ENCODE measurements at regions not wholly inside any gene's neighbourhood (a gene's known extent, or its start where the extent isn't known, plus 50 kb on each side); places are given as distances from the start of the nearest gene placed in this dataset.
A peak's percentile ranks its signal among the peaks of the same experiment; 100 is the strongest.
"Not testable (repeated sequence)": the region's sequence is repeated elsewhere in the genome, so short reads cannot be mapped to it uniquely, and the experiment has no call there.

GRCh38 chr17:21470422-21470821 is 94.3 kb downstream of the KCNJ12 start:
- not testable (repeated sequence) for DNase-seq

GRCh38 chr17:21470861-21471260 is 94.7 kb downstream of the KCNJ12 start:
- no peak for DNase-seq

DNA sequence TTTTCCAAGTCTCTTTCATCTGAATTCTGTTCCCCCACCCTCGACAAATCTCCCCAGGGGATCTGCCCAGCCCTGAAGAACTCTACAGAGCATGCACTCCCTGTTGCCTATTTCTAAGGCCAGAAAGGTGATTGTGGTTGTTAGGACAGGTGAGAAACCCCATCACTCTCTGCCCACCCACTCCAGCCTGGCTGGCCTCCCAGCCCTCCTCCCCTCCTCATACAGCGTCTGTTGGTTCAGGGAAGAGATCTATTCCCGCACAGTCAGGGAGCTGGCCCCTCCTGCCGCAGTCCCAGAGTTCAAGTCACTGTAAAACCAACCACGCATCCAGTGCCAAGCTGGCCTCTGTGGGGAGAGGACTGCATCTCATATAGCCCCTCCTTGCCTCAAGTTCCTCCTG is 98.7 kb downstream of the KCNJ12 start:
- no peak for DNase-seq

- DNase-seq = no peak
Observed at GRCh38 chr17:21475571-21475970, 99.4 kb downstream of the KCNJ12 start.

DNA sequence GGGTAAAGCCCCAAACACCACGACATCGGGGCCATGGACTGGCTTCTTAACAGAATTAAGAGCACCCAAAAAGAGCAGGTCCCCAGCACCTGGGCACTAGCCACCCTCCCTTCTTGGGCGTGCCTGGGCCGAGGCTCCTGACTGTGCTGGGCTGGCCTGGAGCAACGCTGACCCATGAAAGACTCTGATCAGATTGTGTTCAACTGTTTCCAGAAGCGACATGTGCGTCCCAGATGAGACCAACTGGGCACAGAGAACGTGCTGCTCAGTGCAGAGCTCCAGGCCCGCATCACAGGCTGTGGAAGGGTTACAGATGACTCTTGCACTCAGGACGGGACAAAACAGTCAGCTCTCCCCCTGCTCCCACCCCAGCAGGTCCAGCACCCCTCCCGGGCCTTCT is 100.7 kb downstream of the KCNJ12 start:
- DNase-seq = no peak

DNA sequence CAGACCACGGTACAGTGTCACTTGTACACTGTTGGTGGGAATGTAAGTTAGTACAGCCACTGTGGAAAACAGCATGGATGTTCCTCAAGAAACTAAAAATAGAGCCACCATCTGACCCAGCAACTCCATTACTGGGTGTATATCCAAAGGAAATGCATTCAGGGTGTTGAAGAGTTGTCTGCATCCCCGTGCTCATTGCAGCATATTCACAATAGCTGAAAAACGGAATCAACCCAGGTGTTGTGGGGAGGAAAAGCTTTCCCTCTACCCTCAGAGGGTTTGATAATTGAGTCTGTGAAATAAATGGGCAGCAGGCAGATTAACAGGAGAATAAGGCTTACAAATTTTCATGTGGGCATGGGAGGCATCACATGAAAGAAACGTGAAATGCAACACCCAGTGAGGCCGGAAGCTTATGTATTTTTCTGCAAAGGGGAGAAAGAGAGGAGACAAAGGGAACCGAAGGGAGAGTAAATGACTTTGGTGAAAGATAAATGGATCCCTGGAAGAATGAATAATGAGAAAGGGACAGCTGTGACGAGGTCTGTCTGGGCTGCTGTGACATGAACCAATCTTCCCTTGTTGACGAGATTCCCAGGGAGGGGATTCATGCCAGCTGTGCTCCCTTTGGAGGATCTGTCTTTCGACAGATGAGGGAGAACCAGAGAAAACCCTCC is 106.2 kb downstream of the KCNJ12 start:
- no peak for DNase-seq

GRCh38 chr17:21488043-21488442 is 111.9 kb downstream of the KCNJ12 start:
- DNase-seq = not testable (repeated sequence)

DNA sequence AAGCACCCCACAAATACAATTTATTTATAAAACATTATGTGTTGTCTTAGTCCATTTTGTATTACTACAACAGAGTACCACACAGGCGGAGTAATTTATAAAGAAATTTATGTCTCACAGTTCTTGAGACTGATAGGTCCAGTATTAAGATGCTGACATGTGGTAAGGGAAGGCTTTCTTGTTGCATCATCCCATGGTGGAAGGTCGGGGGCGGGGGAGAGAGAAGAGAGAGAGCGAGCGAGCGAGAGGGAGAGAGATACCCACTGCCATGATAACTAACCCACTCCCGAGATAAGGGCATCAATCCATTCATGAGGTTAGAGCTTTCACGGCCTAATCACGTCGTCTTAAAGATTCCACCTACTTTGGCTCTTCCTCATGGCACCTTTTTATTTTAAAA is 117.8 kb downstream of the KCNJ12 start:
- DNase-seq = no peak

DNA sequence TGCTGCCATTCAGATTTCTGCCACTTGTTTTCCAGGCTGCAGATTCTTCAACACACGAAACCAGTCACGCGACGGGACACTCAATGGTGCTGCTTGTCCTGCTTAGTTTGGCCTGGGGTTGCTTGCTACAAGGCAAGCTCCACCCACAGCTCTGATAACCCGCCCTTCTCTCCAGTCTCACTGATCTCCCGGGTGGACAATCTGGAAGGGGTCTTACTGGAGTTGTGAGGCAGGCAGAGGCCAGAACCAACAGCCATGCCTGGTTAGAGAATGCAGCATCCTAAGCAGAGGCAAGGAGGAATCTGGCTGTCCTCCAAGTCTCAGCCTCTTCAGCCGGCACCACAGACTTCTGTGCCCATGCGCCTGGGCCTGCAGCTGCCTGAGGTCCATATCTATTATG is 119.1 kb downstream of the KCNJ12 start:
- DNase-seq = no peak

DNA sequence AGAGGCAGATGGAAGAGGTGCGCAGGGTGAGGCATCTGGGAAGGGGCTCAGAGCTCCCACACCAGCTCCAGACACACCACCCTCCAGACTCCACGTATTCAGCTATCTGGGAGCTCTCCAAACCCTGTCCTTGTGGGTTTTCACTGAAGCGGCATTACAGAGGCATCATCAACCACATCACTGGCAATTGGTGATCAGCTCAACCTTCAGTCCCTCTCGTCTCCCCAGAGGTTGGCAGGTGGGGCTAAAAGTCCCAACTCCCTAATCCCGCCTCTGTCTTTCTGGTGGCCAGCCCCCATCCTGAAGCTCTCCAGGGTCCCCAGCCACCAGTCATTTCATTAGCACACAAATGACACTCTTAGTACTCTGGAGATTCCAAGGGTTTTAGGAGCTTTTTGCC is 123.9 kb downstream of the KCNJ12 start:
- no peak for DNase-seq

- DNase-seq = not testable (repeated sequence)
Observed at GRCh38 chr17:21501927-21502700, 126.0 kb downstream of the KCNJ12 start.

- DNase-seq = no peak
Observed at GRCh38 chr17:21505819-21506815, 130.0 kb downstream of the KCNJ12 start.

GRCh38 chr17:21507806-21508205 is 131.6 kb downstream of the KCNJ12 start:
- not testable (repeated sequence) for DNase-seq

- DNase-seq = no peak
Observed at GRCh38 chr17:21508211-21508610, 132.1 kb downstream of the KCNJ12 start.

DNA sequence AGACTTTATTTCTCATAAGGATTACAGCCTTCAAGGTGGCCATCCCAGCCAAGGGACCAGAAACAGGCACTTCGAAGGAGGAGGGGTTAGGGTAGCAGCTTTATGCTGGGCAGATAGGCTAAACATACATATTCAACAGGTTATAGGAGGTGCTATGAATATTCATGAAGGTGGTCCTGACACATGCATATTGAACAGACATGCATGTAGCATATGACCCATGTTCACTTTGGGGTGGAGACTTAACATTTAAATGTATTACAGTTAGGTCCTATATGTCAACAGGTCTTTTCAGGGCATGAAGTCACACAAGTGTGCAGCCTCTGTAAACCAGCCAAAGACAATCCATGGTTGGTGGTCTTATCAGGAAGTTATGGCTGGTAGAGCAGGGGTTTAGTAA is 133.2 kb downstream of the KCNJ12 start:
- not testable (repeated sequence) for DNase-seq

DNA sequence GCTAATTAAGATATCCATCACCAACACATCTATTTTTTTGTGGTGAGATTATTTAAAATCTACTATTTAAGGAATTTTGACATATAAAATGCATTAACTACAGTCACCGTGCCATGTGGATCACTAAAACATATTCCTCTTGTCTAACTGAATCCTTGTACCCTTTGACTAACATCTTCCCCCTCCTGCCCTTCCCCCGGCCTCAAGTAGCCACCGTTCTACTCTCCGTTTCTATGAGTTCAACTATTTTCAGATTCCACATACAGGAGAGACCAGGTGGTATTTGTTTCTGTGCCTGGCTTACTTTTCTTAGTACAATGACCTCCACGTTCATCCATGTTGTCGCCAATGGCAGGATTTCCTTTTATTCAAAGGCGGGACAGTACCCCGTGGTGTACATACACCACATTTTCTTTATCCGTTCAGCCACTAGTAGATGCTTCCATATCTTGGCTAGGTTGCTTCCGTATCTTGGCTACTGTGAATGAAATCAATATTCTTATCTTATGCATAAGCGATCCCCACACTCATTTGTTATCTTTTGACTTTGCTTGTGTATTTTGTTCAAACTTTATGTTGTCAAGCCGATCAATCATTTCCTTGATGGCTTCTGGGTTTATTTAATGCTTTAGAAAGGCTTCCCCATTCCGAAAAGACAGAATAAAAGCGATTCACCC is 134.7 kb downstream of the KCNJ12 start:
- no peak for DNase-seq

- peak; percentile 79 for DNase-seq
Observed at GRCh38 chr17:21511363-21512195, 135.4 kb downstream of the KCNJ12 start.

DNA sequence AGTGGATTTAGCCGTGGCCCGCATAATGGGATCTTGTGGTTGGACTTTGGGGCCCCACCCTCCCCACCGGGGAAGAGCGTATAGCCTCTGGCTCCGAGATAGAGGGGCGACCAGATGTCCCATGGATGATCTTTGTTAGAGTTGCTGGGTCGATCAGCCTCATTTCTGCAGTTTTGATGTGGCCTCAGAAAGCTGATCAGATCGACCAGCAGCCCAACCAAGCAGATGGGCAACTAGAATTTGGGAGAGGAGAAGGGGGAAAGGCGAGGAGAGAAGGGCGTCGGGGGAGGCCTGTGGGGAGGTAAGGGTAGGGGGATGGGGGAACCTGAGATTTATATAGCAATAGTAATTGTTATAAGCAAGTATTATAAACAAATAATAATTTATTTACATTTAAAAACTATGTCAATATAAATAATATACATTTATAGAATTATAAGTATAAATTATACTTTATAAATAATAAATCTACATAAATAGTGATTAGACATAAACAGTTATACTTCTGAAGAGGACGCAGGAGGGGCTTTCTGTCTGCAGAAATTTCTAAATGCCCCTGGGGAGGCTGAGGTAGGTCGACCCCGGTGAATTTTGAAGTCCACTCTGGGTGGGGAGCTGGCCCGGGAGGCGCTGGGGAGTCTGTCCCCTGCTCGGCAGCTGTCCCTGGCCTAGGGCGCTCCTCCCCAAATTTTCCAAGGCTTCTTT is 136.3 kb downstream of the KCNJ12 start:
- DNase-seq = no peak

- peak; percentile 86 for DNase-seq
Observed at GRCh38 chr17:21513012-21513570, 136.9 kb downstream of the KCNJ12 start.

DNA sequence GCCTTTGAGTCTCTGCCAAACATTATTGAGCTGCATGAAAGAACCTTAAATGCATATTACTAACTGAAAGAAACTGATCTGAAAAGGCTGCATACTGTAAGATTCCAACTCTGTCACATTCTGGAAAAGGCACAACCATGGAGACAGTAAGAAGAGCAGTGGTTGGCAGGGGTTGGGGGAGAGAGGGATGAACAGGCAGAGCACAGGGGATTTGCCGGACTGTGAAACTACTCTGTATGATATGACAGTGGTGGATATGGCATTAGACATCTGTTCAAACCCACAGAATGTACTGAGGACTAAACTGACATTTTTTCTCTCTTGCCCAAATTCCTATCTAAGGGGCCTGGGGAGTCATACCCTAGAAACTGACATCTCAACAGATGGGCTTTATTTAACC is 138.4 kb downstream of the KCNJ12 start:
- not testable (repeated sequence) for DNase-seq

Data from 8988T (cell line).